Right lobe of liver (tissue), 4 donors: ENCODE measurements at regions not wholly inside any gene's neighbourhood (a gene's known extent, or its start where the extent isn't known, plus 50 kb on each side); places are given as distances from the start of the nearest gene placed in this dataset.

ENCODE experiments used
- POLR2A ChIP-seq: fragments of 450-650 bp; IDR thresholded peaks from one replicate; pipeline ENCODE4 v1.6.1; 2017; ENCODE audit warnings: antibody characterized with exemption, mild to moderate bottlenecking
- TF ChIP-seq, protein P1 (sequence below), 4 donors: fragments of 200-600 bp in 3 of 4; fragments of 450-650 bp in 1 of 4; IDR thresholded peaks; one replicate each; pipeline versions ENCODE4 v1.5.1 to v1.8.0; 2016 to 2022; ENCODE audit warnings: antibody characterized with exemption in 4 of 4, mild to moderate bottlenecking in 2 of 4
- donor health status: DM: no; HTN: no; CAD: no.
- donor health status: DM: no; HTN: no; CAD: no.
- donor health status: DM: no; HTN: yes; CAD: no.

- TF ChIP-seq, protein P1, sequence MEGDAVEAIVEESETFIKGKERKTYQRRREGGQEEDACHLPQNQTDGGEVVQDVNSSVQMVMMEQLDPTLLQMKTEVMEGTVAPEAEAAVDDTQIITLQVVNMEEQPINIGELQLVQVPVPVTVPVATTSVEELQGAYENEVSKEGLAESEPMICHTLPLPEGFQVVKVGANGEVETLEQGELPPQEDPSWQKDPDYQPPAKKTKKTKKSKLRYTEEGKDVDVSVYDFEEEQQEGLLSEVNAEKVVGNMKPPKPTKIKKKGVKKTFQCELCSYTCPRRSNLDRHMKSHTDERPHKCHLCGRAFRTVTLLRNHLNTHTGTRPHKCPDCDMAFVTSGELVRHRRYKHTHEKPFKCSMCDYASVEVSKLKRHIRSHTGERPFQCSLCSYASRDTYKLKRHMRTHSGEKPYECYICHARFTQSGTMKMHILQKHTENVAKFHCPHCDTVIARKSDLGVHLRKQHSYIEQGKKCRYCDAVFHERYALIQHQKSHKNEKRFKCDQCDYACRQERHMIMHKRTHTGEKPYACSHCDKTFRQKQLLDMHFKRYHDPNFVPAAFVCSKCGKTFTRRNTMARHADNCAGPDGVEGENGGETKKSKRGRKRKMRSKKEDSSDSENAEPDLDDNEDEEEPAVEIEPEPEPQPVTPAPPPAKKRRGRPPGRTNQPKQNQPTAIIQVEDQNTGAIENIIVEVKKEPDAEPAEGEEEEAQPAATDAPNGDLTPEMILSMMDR (IDR thresholded peaks at IDR 0.05), result no peak
- TF ChIP-seq POLR2A, result no peak
These were observed 121.9 kb upstream of the NECTIN1 start for GRCh38 chr11:119850822-119851409.
